DOHH2 (cell line): ENCODE measurements at regions not wholly inside any gene's neighbourhood (a gene's known extent, or its start where the extent isn't known, plus 50 kb on each side); places are given as distances from the start of the nearest gene placed in this dataset.

Experiments
- CTCF ChIP-seq: fragments of 200-600 bp; sonication (generic); IDR thresholded peaks from one replicate; pipeline ENCODE4 v1.5.1; 2014; ENCODE audit warnings: antibody characterized with exemption, mild to moderate bottlenecking, low read depth, low read length; ENCODE audit not compliant: poor library complexity, severe bottlenecking
- EZH2phosphoT487 ChIP-seq: fragments of 200-600 bp; sonication (generic); IDR thresholded peaks from 2 replicates; pipeline ENCODE4 v1.6.1; 2017; ENCODE audit warnings: borderline replicate concordance, mild to moderate bottlenecking, antibody characterized with exemption, low read length, moderate library complexity, mixed read lengths

- TF ChIP-seq CTCF (no peak), EZH2phosphoT487 (no peak)
Measured at GRCh38 chr3:168813225-168813802, 717.6 kb upstream of the GOLIM4 start.
